KBM-7 (cell line): ENCODE measurements at regions not wholly inside any gene's neighbourhood (a gene's known extent, or its start where the extent isn't known, plus 50 kb on each side); places are given as distances from the start of the nearest gene placed in this dataset.

ENCODE experiments used
- DNase-seq: peaks from one replicate; pipeline ENCODE4 v3.0.0-alpha.2; 2015
- in situ Hi-C: fragments of 300-500 bp; cut with MboI; formaldehyde crosslinking; loops from 2 replicates; pipeline ENCODE4 v1.14.3; 2020; ENCODE audit warnings: low sequenced_read_pairs, low pct_unique_long_range_greater_than_20kb, mixed read lengths

- no peak for DNase-seq
- in situ Hi-C loops = no loop called here
Observed at GRCh38 chr3:89622063-89622700, 514.8 kb downstream of the EPHA3 start.

GRCh38 chr3:89624494-89624893, 517.1 kb downstream of the EPHA3 start:
- in situ Hi-C loops = no loop called here
- DNase-seq = no peak

GRCh38 chr3:89625945-89626344, 518.5 kb downstream of the EPHA3 start:
- DNase-seq = no peak
- in situ Hi-C loops = no loop called here

GRCh38 chr3:89628856-89629670, 521.6 kb downstream of the EPHA3 start:
- no peak for DNase-seq
- in situ Hi-C loops = no loop called here

GRCh38 chr3:89635137-89635536, 527.7 kb downstream of the EPHA3 start:
- in situ Hi-C loops = no loop called here

GRCh38 chr3:89644716-89645115, 537.3 kb downstream of the EPHA3 start:
- no peak for DNase-seq
- in situ Hi-C loops = no loop called here

More at GRCh38 chr3:89635137-89635536, 527.7 kb downstream of the EPHA3 start:
- DNase-seq = no peak

GRCh38 chr3:89649431-89649830, 542.0 kb downstream of the EPHA3 start:
- in situ Hi-C loops = no loop called here
- no peak for DNase-seq

GRCh38 chr3:89654031-89654430, 546.6 kb downstream of the EPHA3 start:
- DNase-seq = no peak
- in situ Hi-C loops = no loop called here

GRCh38 chr3:89656388-89656787, 549.0 kb downstream of the EPHA3 start:
- no peak for DNase-seq
- in situ Hi-C loops = no loop called here

- no peak for DNase-seq
- in situ Hi-C loops = no loop called here
Observed at GRCh38 chr3:89679686-89680085, 572.3 kb downstream of the EPHA3 start.

- in situ Hi-C loops = no loop called here
- no peak for DNase-seq
Observed at GRCh38 chr3:89682556-89682955, 575.1 kb downstream of the EPHA3 start.

- in situ Hi-C loops = no loop called here
- DNase-seq = no peak
Observed at GRCh38 chr3:89685731-89686130, 578.3 kb downstream of the EPHA3 start.

- in situ Hi-C loops = no loop called here
- no peak for DNase-seq
Observed at GRCh38 chr3:89690646-89691045, 583.2 kb downstream of the EPHA3 start.

- DNase-seq = no peak
- in situ Hi-C loops = no loop called here
Observed at GRCh38 chr3:89692601-89693000, 585.2 kb downstream of the EPHA3 start.

GRCh38 chr3:89697321-89697916, 590.0 kb downstream of the EPHA3 start:
- DNase-seq = no peak
- in situ Hi-C loops = no loop called here

GRCh38 chr3:89698208-89698830, 590.9 kb downstream of the EPHA3 start:
- in situ Hi-C loops = no loop called here
- no peak for DNase-seq

GRCh38 chr3:89699229-89699628, 591.8 kb downstream of the EPHA3 start:
- DNase-seq = no peak
- in situ Hi-C loops = no loop called here

- DNase-seq = no peak
- in situ Hi-C loops = no loop called here
Observed at GRCh38 chr3:89699771-89700170, 592.4 kb downstream of the EPHA3 start.

- in situ Hi-C loops = no loop called here
- no peak for DNase-seq
Observed at GRCh38 chr3:89702404-89702803, 595.0 kb downstream of the EPHA3 start.

- in situ Hi-C loops = no loop called here
- no peak for DNase-seq
Observed at GRCh38 chr3:89713196-89713595, 605.8 kb downstream of the EPHA3 start.
